SK-N-SH treated with all-trans-retinoic acid at 6 μM for 48 hours (cell line): ENCODE measurements at regions not wholly inside any gene's neighbourhood (a gene's known extent, or its start where the extent isn't known, plus 50 kb on each side); places are given as distances from the start of the nearest gene placed in this dataset.

Experiments used
- ARNTL ChIP-seq: fragments of 450-650 bp; formaldehyde crosslinking; IDR thresholded peaks from 2 replicates; pipeline ENCODE4 v1.5.0; 2020; ENCODE audit warnings: low read depth, mild to moderate bottlenecking, moderate library complexity, borderline replicate concordance
- BACH2 ChIP-seq: fragments of 250-450 bp; sonication (Bioruptor Pico); IDR thresholded peaks from 2 replicates; pipeline ENCODE4 v1.9.0; 2021; ENCODE audit warnings: mild to moderate bottlenecking, borderline replicate concordance
- CSDC2 ChIP-seq: fragments of 250-450 bp; sonication (Bioruptor Pico); IDR thresholded peaks from 2 replicates; pipeline ENCODE4 v1.5.0; 2020; ENCODE audit warnings: mild to moderate bottlenecking, moderate library complexity
- PATZ1 ChIP-seq: fragments of 250-450 bp; sonication (Bioruptor Pico); IDR thresholded peaks from 2 replicates; pipeline ENCODE4 v1.8.0; 2020; ENCODE audit warnings: mild to moderate bottlenecking, moderate library complexity, borderline replicate concordance
- RARB ChIP-seq: fragments of 250-450 bp; sonication (Bioruptor Pico); IDR thresholded peaks from 2 replicates; pipeline ENCODE4 v1.8.0; 2021; ENCODE audit warnings: mild to moderate bottlenecking, moderate library complexity
- SNAI2 ChIP-seq: fragments of 250-450 bp; sonication (Bioruptor Pico); IDR thresholded peaks from 2 replicates; pipeline ENCODE4 v1.5.0; 2020; ENCODE audit warnings: mild to moderate bottlenecking, moderate library complexity
- ZFP3 ChIP-seq: fragments of 250-450 bp; sonication (Bioruptor Pico); IDR thresholded peaks from 2 replicates; pipeline ENCODE4 v1.5.0; 2020; ENCODE audit warnings: mild to moderate bottlenecking, moderate library complexity

- TF ChIP-seq SNAI2 (no peak), PATZ1 (CRISPR knock-in tag) (no peak), ZFP3 (no peak), ARNTL (CRISPR knock-in tag) (no peak), CSDC2 (no peak), BACH2 (CRISPR knock-in tag) (no peak), RARB (CRISPR knock-in tag) (no peak)
Measured at GRCh38 chr6:120496661-120497060, 837.6 kb downstream of the TBC1D32 start.
